Hypothalamus (tissue), 51 donors: ENCODE measurements at regions not wholly inside any gene's neighbourhood (a gene's known extent, or its start where the extent isn't known, plus 50 kb on each side); places are given as distances from the start of the nearest gene placed in this dataset.

Source experiments
- DNase-seq, 51 donors: peaks; one replicate each; lab custom pipeline; 2025; lab: John Stamatoyannopoulos, UW

- no peak for DNase-seq
Measured at GRCh38 chr18:37964885-37965571, 399.4 kb upstream of the CELF4 start.

- no peak for DNase-seq
Measured at GRCh38 chr18:37963837-37964236, 398.2 kb upstream of the CELF4 start.

- no peak for DNase-seq
Measured at GRCh38 chr18:37962316-37962966, 396.8 kb upstream of the CELF4 start.

- DNase-seq = no peak
Measured at GRCh38 chr18:37958499-37958898, 392.9 kb upstream of the CELF4 start.

GRCh38 chr18:37956902-37957301, 391.3 kb upstream of the CELF4 start:
- no peak for DNase-seq

GRCh38 chr18:37956020-37956419, 390.4 kb upstream of the CELF4 start:
- no peak for DNase-seq

- no peak for DNase-seq
Measured at GRCh38 chr18:37955201-37955600, 389.6 kb upstream of the CELF4 start.

- DNase-seq = no peak
Measured at GRCh38 chr18:37953876-37954275, 388.3 kb upstream of the CELF4 start.

- DNase-seq = no peak
Measured at GRCh38 chr18:37948471-37948870, 382.9 kb upstream of the CELF4 start.

- no peak for DNase-seq
Measured at GRCh38 chr18:37946324-37946723, 380.7 kb upstream of the CELF4 start.

- no peak for DNase-seq
Measured at GRCh38 chr18:37944700-37945270, 379.2 kb upstream of the CELF4 start.

- DNase-seq = no peak
Measured at GRCh38 chr18:37937287-37937686, 371.7 kb upstream of the CELF4 start.

GRCh38 chr18:37935086-37935485, 369.5 kb upstream of the CELF4 start:
- no peak for DNase-seq

- DNase-seq = no peak
Measured at GRCh38 chr18:37930640-37931039, 365.0 kb upstream of the CELF4 start.

- DNase-seq = no peak
Measured at GRCh38 chr18:37922162-37922561, 356.6 kb upstream of the CELF4 start.

- DNase-seq = no peak
Measured at GRCh38 chr18:37920865-37921264, 355.3 kb upstream of the CELF4 start.

- no peak for DNase-seq
Measured at GRCh38 chr18:37913051-37913450, 347.5 kb upstream of the CELF4 start.

GRCh38 chr18:37902344-37902743, 336.7 kb upstream of the CELF4 start:
- DNase-seq = no peak

- DNase-seq = no peak
Measured at GRCh38 chr18:37900326-37900725, 334.7 kb upstream of the CELF4 start.

- no peak for DNase-seq
Measured at GRCh38 chr18:37889963-37890362, 324.4 kb upstream of the CELF4 start.

- DNase-seq = no peak
Measured at GRCh38 chr18:37874721-37875120, 309.1 kb upstream of the CELF4 start.

- DNase-seq = no peak
Measured at GRCh38 chr18:37873416-37873815, 307.8 kb upstream of the CELF4 start.
